Neural progenitor cell (in vitro differentiated cells): ENCODE measurements at regions not wholly inside any gene's neighbourhood (a gene's known extent, or its start where the extent isn't known, plus 50 kb on each side); places are given as distances from the start of the nearest gene placed in this dataset.
A peak's percentile ranks its signal among the peaks of the same experiment; 100 is the strongest.

Source experiments
- DNase-seq: peaks from one replicate; pipeline ENCODE4 v3.0.0-alpha.2; 2016; ENCODE audit warnings: low spot score
- H2AFZ ChIP-seq: fragments of 200-600 bp; sonication (generic); replicated peaks from 2 replicates; pipeline ENCODE4 v1.6.1; 2016; ENCODE audit warnings: antibody characterized with exemption
- H3F3A ChIP-seq: fragments of 200-600 bp; sonication (generic); 2 replicates; pipeline ENCODE4 v1.6.1; 2016; ENCODE audit warnings: antibody characterized with exemption, low read depth
- H3K27ac ChIP-seq: fragments of 200-600 bp; sonication (generic); 2 replicates; pipeline ENCODE4 v1.5.1; 2016; ENCODE audit warnings: mild to moderate bottlenecking
- H3K27me3 ChIP-seq: fragments of 200-600 bp; sonication (generic); 2 replicates; pipeline ENCODE4 v1.6.1; 2016; ENCODE audit warnings: mild to moderate bottlenecking, moderate library complexity
- H3K36me3 ChIP-seq: fragments of 200-600 bp; sonication (generic); 2 replicates; pipeline ENCODE4 v1.5.1; 2016
- H3K4me1 ChIP-seq: fragments of 200-600 bp; sonication (generic); 2 replicates; pipeline ENCODE4 v1.6.1; 2016; ENCODE audit warnings: mixed run types
- H3K4me2 ChIP-seq: fragments of 200-600 bp; sonication (generic); 2 replicates; pipeline ENCODE4 v1.6.1; 2016
- H3K4me3 ChIP-seq: fragments of 200-600 bp; sonication (generic); 2 replicates; pipeline ENCODE4 v1.5.1; 2016
- H3K79me2 ChIP-seq: fragments of 200-600 bp; sonication (generic); 2 replicates; pipeline ENCODE4 v1.6.1; 2016; ENCODE audit warnings: low read depth
- H3K9ac ChIP-seq: fragments of 200-600 bp; sonication (generic); 2 replicates; pipeline ENCODE4 v1.6.1; 2016
- H3K9me3 ChIP-seq: fragments of 200-600 bp; sonication (generic); 2 replicates; pipeline ENCODE4 v1.5.1; 2016; ENCODE audit warnings: low read depth
- H4K20me1 ChIP-seq: fragments of 200-600 bp; sonication (generic); 2 replicates; pipeline ENCODE4 v1.6.1; 2016; ENCODE audit warnings: low read depth
- H3K27ac Mint-ChIP-seq: 3 replicates; pipeline ENCODE4 v1.8.0; 2021; ENCODE audit warnings: mixed read lengths
- H3K27me3 Mint-ChIP-seq: 2 replicates; pipeline ENCODE4 v1.8.0; 2022; ENCODE audit warnings: low read depth, mild to moderate bottlenecking, inconsistent platforms, moderate library complexity, mixed read lengths; ENCODE audit not compliant: insufficient read depth
- H3K36me3 Mint-ChIP-seq: 3 replicates; pipeline ENCODE4 v1.8.0; 2021; ENCODE audit warnings: mixed read lengths
- H3K4me1 Mint-ChIP-seq: 3 replicates; pipeline ENCODE4 v1.8.0; 2021; ENCODE audit warnings: mixed read lengths
- H3K4me3 Mint-ChIP-seq: 3 replicates; pipeline ENCODE4 v1.8.0; 2021; ENCODE audit warnings: mild to moderate bottlenecking, moderate library complexity, mixed read lengths
- H3K9me3 Mint-ChIP-seq: 3 replicates; pipeline ENCODE4 v1.8.0; 2020; ENCODE audit warnings: mixed read lengths
- CTCF ChIP-seq: fragments of 200-600 bp; sonication (generic); IDR thresholded peaks from 2 replicates; pipeline ENCODE4 v1.5.1; 2017; ENCODE audit warnings: antibody characterized with exemption, mild to moderate bottlenecking
- EZH2 ChIP-seq: fragments of 200-600 bp; sonication (generic); IDR thresholded peaks from 2 replicates; pipeline ENCODE4 v1.6.1; 2017; ENCODE audit warnings: antibody characterized with exemption, mild to moderate bottlenecking, moderate library complexity
- EZH2phosphoT487 ChIP-seq: fragments of 200-600 bp; sonication (generic); IDR thresholded peaks from 2 replicates; pipeline ENCODE4 v1.6.1; 2017; ENCODE audit warnings: antibody characterized with exemption

- Histone ChIP-seq H3K4me1 (peaks cover 33% of the 10 kb centered on the region), H4K20me1 (no peaks in the 10 kb centered on the region), H3K79me2 (no peaks in the 10 kb centered on the region), H2AFZ (no peak overlapping the region), H3K9ac (no peak overlapping the region), H3K27ac (peak overlapping the region; percentile 96), H3K36me3 (no peaks in the 10 kb centered on the region), H3K4me2 (peak overlapping the region; percentile 70), H3K4me3 (peak overlapping the region; percentile 25), H3K27me3 (no peaks in the 10 kb centered on the region), H3K9me3 (no peaks in the 10 kb centered on the region), H3F3A (peaks cover 22% of the 10 kb centered on the region)
- Mint-ChIP-seq H3K4me1 (peaks cover 27% of the 10 kb centered on the region), H3K4me3 (no peak overlapping the region), H3K27ac (peak overlapping the region; percentile 65), H3K9me3 (no peaks in the 10 kb centered on the region), H3K27me3 (no peaks in the 10 kb centered on the region), H3K36me3 (no peaks in the 10 kb centered on the region)
- TF ChIP-seq EZH2phosphoT487 (no peak), CTCF (no peak), EZH2 (no peak)
- peak; percentile 88 for DNase-seq
Observed at GRCh38 chr1:218494449-218494852, 149.3 kb downstream of the TGFB2 start.

GRCh38 chr1:218495931-218496330 is 150.8 kb downstream of the TGFB2 start:
- Histone ChIP-seq H3K4me3 (no peak overlapping the region), H2AFZ (no peak overlapping the region), H3K36me3 (no peaks in the 10 kb centered on the region), H3K4me1 (peaks cover 36% of the 10 kb centered on the region), H3F3A (peaks cover 22% of the 10 kb centered on the region), H3K9ac (no peak overlapping the region), H3K79me2 (no peaks in the 10 kb centered on the region), H4K20me1 (no peaks in the 10 kb centered on the region), H3K27ac (no peak overlapping the region), H3K4me2 (no peak overlapping the region), H3K27me3 (no peaks in the 10 kb centered on the region), H3K9me3 (no peaks in the 10 kb centered on the region)
- Mint-ChIP-seq H3K27ac (no peak overlapping the region), H3K4me3 (no peak overlapping the region), H3K27me3 (no peaks in the 10 kb centered on the region), H3K36me3 (no peaks in the 10 kb centered on the region), H3K9me3 (no peaks in the 10 kb centered on the region), H3K4me1 (peaks cover 19% of the 10 kb centered on the region)
- TF ChIP-seq EZH2phosphoT487 (no peak), CTCF (no peak), EZH2 (no peak)
- no peak for DNase-seq

- H3K4me1 Mint-ChIP-seq: peaks cover 19% of the 10 kb centered on the region
- Histone ChIP-seq H3K4me1 (peaks cover 36% of the 10 kb centered on the region), H3K9me3 (no peaks in the 10 kb centered on the region), H3K36me3 (no peaks in the 10 kb centered on the region), H4K20me1 (no peaks in the 10 kb centered on the region), H3K79me2 (no peaks in the 10 kb centered on the region), H3K9ac (no peak overlapping the region), H3K27ac (no peak overlapping the region), H3K4me2 (no peak overlapping the region), H2AFZ (no peak overlapping the region), H3K27me3 (no peaks in the 10 kb centered on the region), H3F3A (peaks cover 22% of the 10 kb centered on the region), H3K4me3 (no peak overlapping the region)
- H3K27ac Mint-ChIP-seq: no peak overlapping the region
- no peak for DNase-seq
- no peaks in the 10 kb centered on the region for H3K36me3 Mint-ChIP-seq
- H3K9me3 Mint-ChIP-seq: no peaks in the 10 kb centered on the region
- H3K27me3 Mint-ChIP-seq: no peaks in the 10 kb centered on the region
- TF ChIP-seq EZH2phosphoT487 (no peak), CTCF (no peak), EZH2 (no peak)
- no peak overlapping the region for H3K4me3 Mint-ChIP-seq
Observed at GRCh38 chr1:218496561-218496960, 151.4 kb downstream of the TGFB2 start.
